Adrenal gland (tissue), 5 donors: ENCODE measurements at regions not wholly inside any gene's neighbourhood (a gene's known extent, or its start where the extent isn't known, plus 50 kb on each side); places are given as distances from the start of the nearest gene placed in this dataset.

Experiments used
- CTCF ChIP-seq, 6 experiments: fragments of 450-650 bp in 4 of 6; fragments of 200-600 bp in 2 of 6; sonication (generic) in 1 of 6; IDR thresholded peaks; 1 replicate in 5 of 6; 2 replicates in 1 of 6; pipeline versions ENCODE4 v1.5.1 to v1.8.0; 2016 to 2021; ENCODE audit warnings: antibody characterized with exemption in 6 of 6, mild to moderate bottlenecking in 2 of 6, moderate library complexity in 1 of 6
- POLR2A ChIP-seq, 2 donors: fragments of 450-650 bp; IDR thresholded peaks; one replicate each; pipeline ENCODE4 v1.6.1; 2017; ENCODE audit warnings: antibody characterized with exemption in 2 of 2, mild to moderate bottlenecking in 2 of 2, moderate library complexity in 1 of 2
- donor health status: DM: no; HTN: no; CAD: no.

GRCh38 chr17:79243603-79243990 lies 169.0 kb downstream of the ENGASE start:
- TF ChIP-seq CTCF (IDR thresholded peaks at IDR 0.05): no peak
- TF ChIP-seq POLR2A (IDR thresholded peaks at IDR 0.05): no peak
